ENCODE measurements at regions not wholly inside any gene's neighbourhood (a gene's known extent, or its start where the extent isn't known, plus 50 kb on each side); places are given as distances from the start of the nearest gene placed in this dataset.

GRCh38 chr2:120481446-120482194, 135.7 kb downstream of the INHBB start:
- DNase-seq, result no peak

- DNase-seq, result no peak
These were observed 136.4 kb downstream of the INHBB start for GRCh38 chr2:120482334-120482733.

- DNase-seq, result no peak
These were observed 137.4 kb downstream of the INHBB start for GRCh38 chr2:120483355-120483754.

- no peak for DNase-seq
These were observed 139.2 kb downstream of the INHBB start for GRCh38 chr2:120485096-120485495.

- no peak for DNase-seq
These were observed 140.5 kb downstream of the INHBB start for GRCh38 chr2:120486441-120486840.

GRCh38 chr2:120486946-120487345, 141.0 kb downstream of the INHBB start:
- no peak for DNase-seq

- DNase-seq, result no peak
These were observed 142.6 kb downstream of the INHBB start for GRCh38 chr2:120488531-120488930.

GRCh38 chr2:120489023-120489422, 143.1 kb downstream of the INHBB start:
- no peak for DNase-seq

- DNase-seq, result no peak
These were observed 144.3 kb downstream of the INHBB start for GRCh38 chr2:120490091-120490798.

GRCh38 chr2:120491111-120491625, 145.2 kb downstream of the INHBB start:
- DNase-seq, result no peak

- no peak for DNase-seq
These were observed 147.3 kb downstream of the INHBB start for GRCh38 chr2:120493231-120493630.

- no peak for DNase-seq
These were observed 148.5 kb downstream of the INHBB start for GRCh38 chr2:120494446-120494845.

- no peak for DNase-seq
These were observed 149.7 kb downstream of the INHBB start for GRCh38 chr2:120495586-120495985.

- DNase-seq, result no peak
These were observed 150.3 kb downstream of the INHBB start for GRCh38 chr2:120496235-120496634.

GRCh38 chr2:120496759-120497158, 150.8 kb downstream of the INHBB start:
- no peak for DNase-seq

GRCh38 chr2:120497261-120497977, 151.5 kb downstream of the INHBB start:
- DNase-seq, result no peak

- no peak for DNase-seq
These were observed 152.2 kb downstream of the INHBB start for GRCh38 chr2:120498121-120498520.

- DNase-seq, result no peak
These were observed 152.8 kb downstream of the INHBB start for GRCh38 chr2:120498576-120499394.

- no peak for DNase-seq
These were observed 154.0 kb downstream of the INHBB start for GRCh38 chr2:120499784-120500495.

GRCh38 chr2:120501591-120501990, 155.7 kb downstream of the INHBB start:
- DNase-seq, result no peak

- no peak for DNase-seq
These were observed 156.4 kb downstream of the INHBB start for GRCh38 chr2:120502357-120502756.

GRCh38 chr2:120502761-120503160, 156.8 kb downstream of the INHBB start:
- no peak for DNase-seq

Measured in T1000 (cell line).